ENCODE measurements at regions not wholly inside any gene's neighbourhood (a gene's known extent, or its start where the extent isn't known, plus 50 kb on each side); places are given as distances from the start of the nearest gene placed in this dataset.

GRCh38 chr13:76160961-76161925, 525.1 kb downstream of the LMO7 start:
- DNase-seq, result no peak

DNA sequence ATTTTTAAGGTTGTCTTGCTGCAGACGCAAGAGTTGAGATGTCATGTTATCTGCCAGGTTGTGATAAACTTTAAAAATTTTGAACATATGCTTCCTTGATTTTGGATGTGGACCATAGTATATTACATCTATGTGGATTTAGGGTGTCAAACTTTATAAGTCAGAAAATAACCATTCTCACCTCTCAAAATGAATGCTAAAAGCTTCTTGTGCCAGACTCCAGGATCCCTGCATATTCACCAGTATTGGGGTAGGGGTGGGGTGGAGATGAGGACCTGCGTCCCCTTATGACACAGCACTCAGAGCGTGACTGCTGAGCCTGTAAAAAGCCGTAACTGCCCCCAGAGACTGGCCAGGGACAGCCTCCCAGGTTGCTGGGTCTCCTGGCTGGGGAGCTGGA, 524.4 kb downstream of the LMO7 start:
- no peak for DNase-seq

DNA sequence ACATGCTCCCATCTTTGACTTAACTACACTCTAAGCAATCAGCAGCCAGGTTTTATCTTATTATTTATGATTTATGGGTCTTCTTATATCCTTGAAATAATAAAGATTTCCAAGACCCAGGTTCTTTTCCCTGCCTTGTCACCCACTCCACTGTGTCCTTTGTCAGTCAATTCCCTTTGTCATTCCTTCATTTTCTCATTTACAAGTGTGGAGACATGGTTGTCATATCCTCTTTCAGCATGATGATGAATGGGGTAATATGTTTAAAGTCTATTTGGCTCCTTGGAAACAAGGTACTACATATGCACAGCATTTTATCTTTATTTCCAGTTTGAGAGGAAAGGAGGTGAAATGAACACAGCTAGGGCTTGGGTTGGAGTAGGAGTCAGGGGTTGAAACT, 521.8 kb downstream of the LMO7 start:
- DNase-seq, result no peak

DNA sequence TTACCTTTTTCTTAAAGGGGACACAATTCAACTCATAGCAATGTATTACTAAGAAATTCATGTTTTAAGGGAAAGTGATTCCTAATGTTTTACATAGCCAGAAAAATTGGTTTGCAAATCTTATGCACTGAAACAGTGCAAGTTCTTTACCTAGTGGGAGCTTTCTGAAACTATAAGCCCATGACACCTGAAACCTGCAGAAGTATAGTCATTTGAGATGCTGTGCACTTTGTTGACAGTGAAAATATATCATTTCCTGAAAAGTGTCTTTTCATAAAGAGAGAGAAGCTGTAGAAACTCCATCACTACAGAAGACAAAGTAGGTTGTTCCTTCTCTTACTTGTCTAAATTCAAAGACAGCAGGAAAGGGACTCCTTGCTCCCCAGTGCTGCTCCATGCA, 517.1 kb downstream of the LMO7 start:
- DNase-seq, result no peak

- DNase-seq, result no peak
These were observed 512.8 kb downstream of the LMO7 start for GRCh38 chr13:76148926-76149325.

DNA sequence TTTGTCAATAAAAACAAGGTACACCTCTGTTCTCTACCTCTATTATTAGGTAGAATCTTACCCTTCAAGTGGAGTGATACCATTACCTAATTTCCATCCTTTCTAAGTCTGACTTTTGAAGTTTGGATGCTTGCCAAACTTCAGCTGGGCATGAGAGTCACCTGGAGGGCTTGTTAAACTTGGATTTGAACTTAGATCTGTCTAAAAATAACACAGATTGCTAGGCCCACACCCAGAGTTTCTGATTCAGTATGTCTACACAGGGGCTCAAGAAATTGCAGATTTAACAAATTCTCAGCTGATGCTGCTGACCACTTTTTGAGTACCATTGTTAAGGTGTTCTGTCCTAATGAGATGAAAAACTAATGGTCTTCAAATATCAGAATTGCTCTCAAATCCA, 512.2 kb downstream of the LMO7 start:
- no peak for DNase-seq

DNA sequence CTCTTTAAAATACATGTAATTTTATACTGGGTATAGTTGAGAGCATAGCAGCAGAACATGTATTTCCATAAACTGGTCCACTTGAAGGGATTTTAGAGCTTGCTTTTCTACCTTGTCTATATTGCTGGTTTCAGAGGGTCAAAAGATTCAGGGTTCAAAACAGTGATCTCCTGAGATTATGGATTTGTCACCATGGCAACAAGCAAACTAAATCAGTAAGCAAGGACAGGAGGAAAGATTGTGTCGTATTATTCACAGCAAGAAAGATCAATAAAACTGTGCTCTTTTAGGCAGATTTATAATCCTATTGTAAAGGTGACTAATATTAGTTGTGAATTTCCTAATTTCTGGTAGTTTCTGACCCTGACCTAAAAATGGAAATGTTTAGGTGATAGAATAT, 496.4 kb downstream of the LMO7 start:
- DNase-seq, result no peak

GRCh38 chr13:76131551-76131950, 495.4 kb downstream of the LMO7 start:
- no peak for DNase-seq

DNA sequence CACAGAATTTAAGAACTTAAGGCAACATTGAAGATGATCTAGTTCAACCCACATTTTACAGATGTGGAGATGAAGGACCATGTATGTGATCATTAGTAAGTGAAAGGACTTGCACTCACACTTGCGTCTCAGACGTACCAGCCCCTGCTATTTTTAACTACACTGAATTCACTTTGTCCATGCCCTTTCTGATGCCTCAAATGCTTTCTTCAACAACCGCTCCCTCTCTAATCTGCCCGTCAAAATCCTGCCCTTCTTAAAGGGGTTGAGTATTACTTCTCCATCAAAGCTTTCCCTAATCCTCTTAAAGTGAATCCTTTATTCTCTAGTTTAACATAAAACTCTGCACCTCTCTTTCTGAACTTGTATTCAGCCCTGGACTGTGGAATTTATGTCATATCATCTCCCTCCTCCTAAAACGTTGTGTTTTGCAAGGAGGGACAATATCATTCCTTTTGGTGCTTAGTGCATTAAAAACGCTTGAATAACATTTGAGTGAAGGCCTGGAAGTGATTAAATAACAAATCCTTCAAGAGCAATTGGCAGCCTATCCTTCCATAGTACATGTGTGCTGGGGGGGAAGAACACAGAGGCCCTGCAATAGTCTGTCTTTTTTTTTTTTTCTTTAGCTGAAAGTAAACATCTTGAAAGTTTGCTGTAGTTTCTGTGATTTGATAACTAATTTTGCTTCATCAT, 493.3 kb downstream of the LMO7 start:
- DNase-seq, result no peak

GRCh38 chr13:76127922-76128321, 491.8 kb downstream of the LMO7 start:
- no peak for DNase-seq

DNA sequence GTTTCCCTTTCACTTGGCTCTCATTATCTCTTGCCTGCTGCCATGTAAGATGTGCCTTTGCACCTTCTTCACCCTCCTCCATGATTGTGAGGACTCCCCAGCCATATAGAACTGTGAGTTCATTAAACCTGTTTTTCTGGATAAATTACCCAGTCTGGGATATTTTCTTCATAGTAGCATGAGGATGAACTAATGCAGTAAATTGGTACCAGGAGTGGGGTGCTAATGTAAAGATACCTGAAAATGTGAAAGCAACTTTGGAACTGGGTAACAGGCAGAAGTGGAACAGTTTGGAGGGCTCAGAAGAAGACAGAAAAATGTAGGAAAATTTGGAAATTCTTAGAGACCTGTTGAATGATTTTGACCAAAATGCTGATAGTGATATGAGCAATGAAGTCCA, 487.4 kb downstream of the LMO7 start:
- DNase-seq, result no peak

GRCh38 chr13:76116751-76117360, 480.7 kb downstream of the LMO7 start:
- no peak for DNase-seq

GRCh38 chr13:76106763-76107162, 470.6 kb downstream of the LMO7 start:
- no peak for DNase-seq

GRCh38 chr13:76094645-76095044, 458.5 kb downstream of the LMO7 start:
- DNase-seq, result no peak

GRCh38 chr13:76091076-76091475, 454.9 kb downstream of the LMO7 start:
- DNase-seq, result no peak

- no peak for DNase-seq
These were observed 450.6 kb downstream of the LMO7 start for GRCh38 chr13:76086729-76087128.

- DNase-seq, result no peak
These were observed 431.7 kb downstream of the LMO7 start for GRCh38 chr13:76067850-76068249.

DNA sequence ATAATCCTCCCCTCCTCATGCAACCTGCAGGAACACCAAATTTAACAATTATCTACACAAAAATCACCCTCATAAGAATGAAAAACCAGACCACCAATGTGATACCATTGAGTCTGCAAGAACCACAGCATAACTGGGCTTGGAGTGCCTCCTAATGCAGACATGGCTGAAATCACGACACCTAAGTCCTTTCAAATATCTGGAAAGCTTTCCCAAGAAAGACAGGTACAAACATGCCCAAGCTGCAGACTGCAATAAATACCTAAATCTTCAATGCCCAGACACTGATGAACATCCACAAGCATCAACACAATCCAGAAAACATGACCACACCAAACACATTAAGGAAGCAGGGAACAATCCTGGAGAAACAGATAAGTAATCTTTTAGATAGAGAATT, 417.1 kb downstream of the LMO7 start:
- DNase-seq, result no peak

- DNase-seq, result no peak
These were observed 413.2 kb downstream of the LMO7 start for GRCh38 chr13:76049376-76049746.

DNA sequence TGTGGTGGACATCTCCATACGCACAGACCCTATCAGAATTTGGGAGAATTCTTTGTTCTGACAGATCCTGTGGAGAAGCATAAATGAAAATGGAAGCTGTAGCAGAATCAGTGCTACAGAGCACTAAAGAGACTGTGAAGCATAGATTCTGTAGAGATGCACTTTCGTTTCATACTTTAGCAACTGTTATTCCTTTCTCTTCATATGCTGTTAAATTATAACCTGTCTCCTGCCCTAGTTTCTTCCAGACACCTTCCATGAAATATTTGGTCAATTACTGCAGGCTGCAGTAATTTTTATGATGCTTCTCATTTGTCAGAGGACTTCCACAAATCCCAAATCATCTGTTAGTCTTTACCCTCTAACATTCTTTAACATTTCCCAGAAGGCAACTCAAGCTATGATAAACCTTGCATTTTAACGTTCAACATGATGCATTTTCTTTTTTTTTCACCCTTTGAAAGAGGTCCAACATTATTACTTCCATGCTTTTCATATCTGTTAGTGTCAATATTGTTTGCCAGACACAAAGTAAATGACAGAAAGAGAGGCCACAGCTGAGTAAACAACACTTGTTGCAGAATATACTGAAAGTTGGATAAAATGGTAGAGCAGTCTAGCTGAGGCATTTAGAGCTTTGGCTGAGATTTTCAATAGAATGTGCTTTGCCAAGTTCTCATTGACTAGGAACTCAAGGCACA, 412.7 kb downstream of the LMO7 start:
- DNase-seq, result peak; percentile 51

DNA sequence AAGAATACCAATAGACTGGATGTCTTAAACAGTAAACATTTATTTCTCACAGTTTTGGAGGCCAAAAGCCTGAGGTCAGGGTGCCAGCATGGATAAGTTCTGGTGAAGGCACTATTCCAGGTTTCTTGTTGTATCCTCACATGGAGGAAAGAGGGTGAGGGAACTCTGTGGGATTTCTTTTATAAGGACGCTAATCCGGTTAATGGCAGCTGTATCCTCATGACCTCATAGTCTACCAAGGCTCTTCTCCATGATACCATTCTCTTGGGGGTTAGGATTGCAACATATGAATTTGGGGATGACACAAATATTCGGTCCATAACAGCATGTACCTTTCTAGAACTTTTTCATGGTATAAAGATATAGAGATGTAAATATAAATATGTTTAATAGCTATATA, 412.0 kb downstream of the LMO7 start:
- DNase-seq, result no peak

DNA sequence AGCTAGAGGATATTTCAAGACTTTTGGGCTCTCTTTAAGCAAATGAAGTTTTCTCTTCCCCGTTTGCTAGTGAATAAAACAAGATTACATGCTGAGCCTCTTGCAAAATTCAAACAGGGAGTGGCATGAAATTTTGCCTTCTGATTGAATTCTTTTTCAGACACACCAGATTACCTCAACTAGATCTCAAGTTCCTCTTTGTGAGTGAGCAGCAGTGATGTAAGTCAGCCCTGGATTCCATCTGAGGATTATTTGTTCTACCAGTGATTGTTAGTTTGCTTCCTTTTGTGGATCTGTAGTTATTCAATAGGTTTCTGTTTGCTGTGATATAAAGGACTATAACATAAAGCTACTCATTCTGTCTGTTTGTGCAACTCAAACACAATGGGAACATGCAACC, 407.7 kb downstream of the LMO7 start:
- DNase-seq, result no peak
